ENCODE measurements at regions not wholly inside any gene's neighbourhood (a gene's known extent, or its start where the extent isn't known, plus 50 kb on each side); places are given as distances from the start of the nearest gene placed in this dataset.
"Not testable (repeated sequence)": the region's sequence is repeated elsewhere in the genome, so short reads cannot be mapped to it uniquely, and the experiment has no call there.

GRCh38 chr1:206256935-206257334 is 53.6 kb downstream of the SRGAP2 start:
- not testable (repeated sequence) for DNase-seq (ENCODE audit: low spot score)

GRCh38 chr1:206261473-206261872 is 58.1 kb downstream of the SRGAP2 start:
- not testable (repeated sequence) for DNase-seq (ENCODE audit: low spot score)

- DNase-seq (ENCODE audit: low spot score) = not testable (repeated sequence)
Measured at GRCh38 chr1:206262424-206262823, 59.1 kb downstream of the SRGAP2 start.

GRCh38 chr1:206264916-206265315 is 61.6 kb downstream of the SRGAP2 start:
- DNase-seq (ENCODE audit: low spot score) = not testable (repeated sequence)

- DNase-seq (ENCODE audit: low spot score) = not testable (repeated sequence)
Measured at GRCh38 chr1:206271153-206271552, 67.8 kb downstream of the SRGAP2 start.

GRCh38 chr1:206273104-206273503 is 69.8 kb downstream of the SRGAP2 start:
- not testable (repeated sequence) for DNase-seq (ENCODE audit: low spot score)

GRCh38 chr1:206276143-206276542 is 72.8 kb downstream of the SRGAP2 start:
- DNase-seq (ENCODE audit: low spot score) = not testable (repeated sequence)

- DNase-seq (ENCODE audit: low spot score) = not testable (repeated sequence)
Measured at GRCh38 chr1:206278683-206279082, 75.3 kb downstream of the SRGAP2 start.

GRCh38 chr1:206280683-206281082 is 77.3 kb downstream of the SRGAP2 start:
- DNase-seq (ENCODE audit: low spot score) = not testable (repeated sequence)

- not testable (repeated sequence) for DNase-seq (ENCODE audit: low spot score)
Measured at GRCh38 chr1:206281912-206282654, 78.7 kb downstream of the SRGAP2 start.

- DNase-seq (ENCODE audit: low spot score) = not testable (repeated sequence)
Measured at GRCh38 chr1:206285024-206285960, 82.0 kb downstream of the SRGAP2 start.

GRCh38 chr1:206287759-206288158 is 84.4 kb downstream of the SRGAP2 start:
- not testable (repeated sequence) for DNase-seq (ENCODE audit: low spot score)

- DNase-seq (ENCODE audit: low spot score) = not testable (repeated sequence)
Measured at GRCh38 chr1:206288453-206288852, 85.1 kb downstream of the SRGAP2 start.

GRCh38 chr1:206297145-206298031 is 94.0 kb downstream of the SRGAP2 start:
- DNase-seq (ENCODE audit: low spot score) = not testable (repeated sequence)

- not testable (repeated sequence) for DNase-seq (ENCODE audit: low spot score)
Measured at GRCh38 chr1:206298032-206298392, 94.7 kb downstream of the SRGAP2 start.

- not testable (repeated sequence) for DNase-seq (ENCODE audit: low spot score)
Measured at GRCh38 chr1:206299181-206299791, 95.9 kb downstream of the SRGAP2 start.

GRCh38 chr1:206299942-206300341 is 96.6 kb downstream of the SRGAP2 start:
- DNase-seq (ENCODE audit: low spot score) = not testable (repeated sequence)

GRCh38 chr1:206302056-206302455 is 98.7 kb downstream of the SRGAP2 start:
- not testable (repeated sequence) for DNase-seq (ENCODE audit: low spot score)

- not testable (repeated sequence) for DNase-seq (ENCODE audit: low spot score)
Measured at GRCh38 chr1:206307442-206307841, 104.1 kb downstream of the SRGAP2 start.

GRCh38 chr1:206310948-206311347 is 107.6 kb downstream of the SRGAP2 start:
- not testable (repeated sequence) for DNase-seq (ENCODE audit: low spot score)
